H9 (cell line): ENCODE measurements at regions not wholly inside any gene's neighbourhood (a gene's known extent, or its start where the extent isn't known, plus 50 kb on each side); places are given as distances from the start of the nearest gene placed in this dataset.

Experiments
- DNase-seq: peaks from one replicate; pipeline ENCODE4 v3.0.0-alpha.2; 2017
- H2AFZ ChIP-seq: one replicate; pipeline ENCODE4 v1.6.1; 2013; ENCODE audit warnings: mild to moderate bottlenecking, low read length, control low read depth, moderate library complexity
- H2AK5ac ChIP-seq: 2 replicates; pipeline ENCODE4 v1.6.1; 2013; ENCODE audit warnings: low read length, control low read depth, mixed read lengths; ENCODE audit not compliant: insufficient read length
- H2BK120ac ChIP-seq: one replicate; pipeline ENCODE4 v1.6.1; 2013; ENCODE audit warnings: low read depth, mild to moderate bottlenecking, low read length, control low read depth, inconsistent platforms; ENCODE audit not compliant: poor library complexity, severe bottlenecking
- H2BK12ac ChIP-seq: 2 replicates; pipeline ENCODE4 v1.6.1; 2013; ENCODE audit warnings: low read length, control low read depth, mixed read lengths, low read depth; ENCODE audit not compliant: insufficient read length
- H2BK15ac ChIP-seq: 2 replicates; pipeline ENCODE4 v1.6.1; 2013; ENCODE audit warnings: low read depth, low read length, control low read depth
- H2BK20ac ChIP-seq: one replicate; pipeline ENCODE4 v1.6.1; 2013; ENCODE audit warnings: low read depth, mild to moderate bottlenecking, low read length, control low read depth, inconsistent platforms; ENCODE audit not compliant: poor library complexity, severe bottlenecking
- H2BK5ac ChIP-seq: 2 replicates; pipeline ENCODE4 v1.6.1; 2013; ENCODE audit warnings: low read length, control low read depth, mixed read lengths; ENCODE audit not compliant: insufficient read length
- H3K14ac ChIP-seq: 2 replicates; pipeline ENCODE4 v1.6.1; 2013; ENCODE audit warnings: low read length, control low read depth; ENCODE audit not compliant: insufficient read depth
- H3K18ac ChIP-seq: 2 replicates; pipeline ENCODE4 v1.6.1; 2013; ENCODE audit warnings: low read depth, mild to moderate bottlenecking, mixed read lengths, low read length, control low read depth; ENCODE audit not compliant: insufficient read length
- H3K23ac ChIP-seq: 2 replicates; pipeline ENCODE4 v1.6.1; 2013; ENCODE audit warnings: low read length, control low read depth, mixed read lengths, low read depth; ENCODE audit not compliant: insufficient read length
- H3K23me2 ChIP-seq: 2 replicates; pipeline ENCODE4 v1.6.1; 2013; ENCODE audit warnings: low read depth, mild to moderate bottlenecking, mixed read lengths, low read length, control low read depth; ENCODE audit not compliant: insufficient read length, poor library complexity, severe bottlenecking
- H3K27ac ChIP-seq: 2 replicates; pipeline ENCODE4 v1.5.1; 2013; ENCODE audit warnings: low read length, control low read depth, mixed read lengths, low read depth; ENCODE audit not compliant: insufficient read length
- H3K27me3 ChIP-seq: 2 replicates; pipeline ENCODE4 v1.6.1; 2013; ENCODE audit warnings: low read length, control low read depth, inconsistent platforms; ENCODE audit not compliant: insufficient read depth
- H3K4ac ChIP-seq: 2 replicates; pipeline ENCODE4 v1.6.1; 2013; ENCODE audit warnings: low read depth, mild to moderate bottlenecking, control low read depth, inconsistent platforms, low read length, moderate library complexity
- H3K4me1 ChIP-seq: 2 replicates; pipeline ENCODE4 v1.6.1; 2013; ENCODE audit warnings: low read length, control low read depth, inconsistent platforms; ENCODE audit not compliant: insufficient read depth
- H3K4me2 ChIP-seq: 2 replicates; pipeline ENCODE4 v1.6.1; 2013; ENCODE audit warnings: low read length, control low read depth, mixed read lengths; ENCODE audit not compliant: insufficient read length, insufficient read depth
- H3K56ac ChIP-seq: 2 replicates; pipeline ENCODE4 v1.6.1; 2013; ENCODE audit warnings: low read depth, mild to moderate bottlenecking, mixed read lengths, low read length, control low read depth; ENCODE audit not compliant: insufficient read length
- H3K79me1 ChIP-seq: 2 replicates; pipeline ENCODE4 v1.6.1; 2013; ENCODE audit warnings: low read depth, mild to moderate bottlenecking, moderate library complexity, low read length, control low read depth, inconsistent platforms; ENCODE audit not compliant: insufficient read depth, poor library complexity, severe bottlenecking
- H3K79me2 ChIP-seq: 2 replicates; pipeline ENCODE4 v1.6.1; 2013; ENCODE audit warnings: low read length, control low read depth, inconsistent platforms; ENCODE audit not compliant: insufficient read depth
- H3K9ac ChIP-seq: 2 replicates; pipeline ENCODE4 v1.6.1; 2013; ENCODE audit warnings: low read length, control low read depth, mixed read lengths; ENCODE audit not compliant: insufficient read length; ENCODE audit errors: extremely low read depth
- H3K9me3 ChIP-seq: one replicate; pipeline ENCODE4 v1.6.1; 2013; ENCODE audit warnings: low read depth, low read length, inconsistent platforms; ENCODE audit not compliant: control insufficient read depth
- H3T11ph ChIP-seq: one replicate; pipeline ENCODE4 v1.6.1; 2013; ENCODE audit warnings: mild to moderate bottlenecking, low read length, control low read depth, inconsistent platforms
- H4K20me1 ChIP-seq: one replicate; pipeline ENCODE4 v1.6.1; 2013; ENCODE audit not compliant: control insufficient read depth, insufficient read length, insufficient read depth
- H4K5ac ChIP-seq: 2 replicates; pipeline ENCODE4 v1.6.1; 2013; ENCODE audit warnings: low read depth, mild to moderate bottlenecking, mixed read lengths, low read length, control low read depth; ENCODE audit not compliant: insufficient read length
- H4K8ac ChIP-seq: replicated peaks from 2 replicates; pipeline ENCODE4 v1.6.1; 2013; ENCODE audit warnings: low read length, control low read depth, mixed read lengths, low read depth; ENCODE audit not compliant: insufficient read length
- H4K91ac ChIP-seq: 2 replicates; pipeline ENCODE4 v1.6.1; 2013; ENCODE audit warnings: low read depth, mild to moderate bottlenecking, moderate library complexity, mixed read lengths, low read length, control low read depth; ENCODE audit not compliant: insufficient read length
- H3K27ac Mint-ChIP-seq, 3 experiments: 2 replicates in 2 of 3; 3 replicates in 1 of 3; pipeline ENCODE4 v1.8.0; 2020 to 2021; ENCODE audit warnings: mixed read lengths in 3 of 3, mild to moderate bottlenecking in 1 of 3, moderate library complexity in 1 of 3
- H3K27me3 Mint-ChIP-seq: 2 replicates; pipeline ENCODE4 v1.8.0; 2021; ENCODE audit warnings: low read depth, mild to moderate bottlenecking, moderate library complexity, mixed read lengths
- H3K36me3 Mint-ChIP-seq, 3 experiments: 2 replicates in 2 of 3; 3 replicates in 1 of 3; pipeline ENCODE4 v1.8.0; 2020 to 2021; ENCODE audit warnings: low read depth in 3 of 3, mixed read lengths in 3 of 3; ENCODE audit not compliant: insufficient read depth in 1 of 3
- H3K4me1 Mint-ChIP-seq, 2 experiments: 2 replicates each; pipeline ENCODE4 v1.8.0; 2020; ENCODE audit warnings: mixed read lengths in 2 of 2
- H3K4me3 Mint-ChIP-seq, 2 experiments: 2 replicates in 1 of 2; 3 replicates in 1 of 2; pipeline ENCODE4 v1.8.0; 2020 to 2021; ENCODE audit warnings: mild to moderate bottlenecking in 2 of 2, mixed read lengths in 2 of 2, moderate library complexity in 1 of 2
- H3K9me3 Mint-ChIP-seq, 2 experiments: 2 replicates in 1 of 2; 3 replicates in 1 of 2; pipeline ENCODE4 v1.8.0; 2020; ENCODE audit warnings: mild to moderate bottlenecking in 2 of 2, mixed read lengths in 2 of 2, moderate library complexity in 1 of 2
- WGBS: extraction: QIAGEN DNeasy Blood & Tissue Kit; methylation state at CpG from one replicate; pipeline ENCODE4 v1.1.7; 2013; ENCODE audit warnings: missing lambda C conversion rate, low lambda C conversion rate, mixed read lengths; ENCODE audit not compliant: insufficient read length; ENCODE audit errors: extremely low coverage; 5-methylcytosine and 5-hydroxymethylcytosine counted together
- TF ChIP-seq, protein P1 (sequence below): fragments of 200-600 bp; sonication (generic); conservative IDR thresholded peaks from 3 replicates; pipeline ENCODE4 v1.8.0; 2021; ENCODE audit warnings: antibody characterized with exemption, mild to moderate bottlenecking

- no peak overlapping the region for H3K4me3 Mint-ChIP-seq
- Histone ChIP-seq H4K8ac (no peak overlapping the region), H3K56ac (no peak overlapping the region), H3K27ac (no peak overlapping the region), H2BK15ac (no peak overlapping the region), H3K79me2 (no peaks in the 10 kb centered on the region), H2AK5ac (no peak overlapping the region), H3T11ph (no peak overlapping the region), H2BK12ac (no peak overlapping the region), H2BK20ac (no peak overlapping the region), H3K14ac (no peak overlapping the region), H2BK120ac (no peak overlapping the region), H3K23me2 (no peaks in the 10 kb centered on the region), H2AFZ (no peak overlapping the region), H2BK5ac (no peak overlapping the region), H3K23ac (no peak overlapping the region), H3K4me2 (no peak overlapping the region), H3K27me3 (no peaks in the 10 kb centered on the region), H4K5ac (no peak overlapping the region), H3K18ac (no peak overlapping the region), H3K9ac (no peak overlapping the region), H3K9me3 (no peaks in the 10 kb centered on the region), H3K79me1 (no peaks in the 10 kb centered on the region), H3K4me1 (no peaks in the 10 kb centered on the region), H4K20me1 (no peaks in the 10 kb centered on the region), H4K91ac (no peak overlapping the region), H3K4ac (no peak overlapping the region)
- H3K27ac Mint-ChIP-seq = no peak overlapping the region
- WGBS = no CpG with 5 or more reads among the region's 5 CpGs
- H3K4me1 Mint-ChIP-seq = peaks cover 10 to 11% of the 10 kb centered on the region in 2 experiments
- no peaks in the 10 kb centered on the region for H3K27me3 Mint-ChIP-seq
- H3K36me3 Mint-ChIP-seq = no peaks in the 10 kb centered on the region; a peak in 1 of 7 replicates
- no peaks in the 10 kb centered on the region for H3K9me3 Mint-ChIP-seq
- TF ChIP-seq, protein P1, sequence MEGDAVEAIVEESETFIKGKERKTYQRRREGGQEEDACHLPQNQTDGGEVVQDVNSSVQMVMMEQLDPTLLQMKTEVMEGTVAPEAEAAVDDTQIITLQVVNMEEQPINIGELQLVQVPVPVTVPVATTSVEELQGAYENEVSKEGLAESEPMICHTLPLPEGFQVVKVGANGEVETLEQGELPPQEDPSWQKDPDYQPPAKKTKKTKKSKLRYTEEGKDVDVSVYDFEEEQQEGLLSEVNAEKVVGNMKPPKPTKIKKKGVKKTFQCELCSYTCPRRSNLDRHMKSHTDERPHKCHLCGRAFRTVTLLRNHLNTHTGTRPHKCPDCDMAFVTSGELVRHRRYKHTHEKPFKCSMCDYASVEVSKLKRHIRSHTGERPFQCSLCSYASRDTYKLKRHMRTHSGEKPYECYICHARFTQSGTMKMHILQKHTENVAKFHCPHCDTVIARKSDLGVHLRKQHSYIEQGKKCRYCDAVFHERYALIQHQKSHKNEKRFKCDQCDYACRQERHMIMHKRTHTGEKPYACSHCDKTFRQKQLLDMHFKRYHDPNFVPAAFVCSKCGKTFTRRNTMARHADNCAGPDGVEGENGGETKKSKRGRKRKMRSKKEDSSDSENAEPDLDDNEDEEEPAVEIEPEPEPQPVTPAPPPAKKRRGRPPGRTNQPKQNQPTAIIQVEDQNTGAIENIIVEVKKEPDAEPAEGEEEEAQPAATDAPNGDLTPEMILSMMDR = no peak
- no peak for DNase-seq
These were observed 660.4 kb downstream of the SLITRK1 start for GRCh38 chr13:83221813-83222241.
